ENCODE measurements at regions not wholly inside any gene's neighbourhood (a gene's known extent, or its start where the extent isn't known, plus 50 kb on each side); places are given as distances from the start of the nearest gene placed in this dataset.

DNA sequence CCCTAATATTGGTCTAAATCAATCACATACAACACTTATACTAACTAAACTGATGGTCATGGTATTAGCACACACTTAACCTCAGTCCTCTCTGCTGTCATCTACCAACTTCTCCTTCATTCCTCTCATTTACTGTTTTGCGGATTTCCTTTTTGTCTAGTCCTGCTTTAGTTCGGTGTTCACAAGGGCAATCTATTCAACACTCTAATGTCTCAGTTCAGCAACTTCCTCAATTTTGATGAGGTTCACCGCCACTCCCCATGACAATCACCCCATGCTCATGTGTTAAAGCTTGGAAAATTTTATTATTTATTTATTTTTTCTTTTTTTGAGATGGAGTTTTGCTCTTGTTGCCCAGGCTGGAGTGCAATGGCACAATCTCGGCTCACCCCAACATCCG is 301.1 kb downstream of the PTPRC start:
- no peak for DNase-seq
- H3K9me3 ChIP-seq (ENCODE audit: control insufficient read depth in 4 of 4, insufficient read depth in 3 of 4, low read length in 3 of 4) = no peaks in the 10 kb centered on the region
- no peak overlapping the region for H3K9ac ChIP-seq (ENCODE audit: insufficient read depth in 1 of 2, low read length in 2 of 2)
- H3K27ac ChIP-seq (ENCODE audit: low read depth in 1 of 2, low read length in 1 of 2) = no peak overlapping the region
- 79 to 81% methylated on average over 5 of the region's 5 CpGs for WGBS, 2 donors
- peaks cover 0 to 2% (median 0%) of the 10 kb centered on the region in 4 donors for H3K36me3 ChIP-seq (ENCODE audit: control insufficient read depth in 4 of 4, insufficient read depth in 4 of 4, low read length in 4 of 4)
- H3K4me3 ChIP-seq = no peak overlapping the region
- ATAC-seq (ENCODE audit: insufficient read depth, low FRiP score) = no peak
- H3K27me3 ChIP-seq (ENCODE audit: control insufficient read depth in 3 of 3, insufficient read depth in 3 of 3, low read length in 2 of 3) = no peaks in the 10 kb centered on the region
- H3K4me1 ChIP-seq (ENCODE audit: control insufficient read depth in 5 of 5, insufficient read depth in 5 of 5, low read length in 5 of 5) = no peaks in the 10 kb centered on the region
- TF ChIP-seq, protein P1, sequence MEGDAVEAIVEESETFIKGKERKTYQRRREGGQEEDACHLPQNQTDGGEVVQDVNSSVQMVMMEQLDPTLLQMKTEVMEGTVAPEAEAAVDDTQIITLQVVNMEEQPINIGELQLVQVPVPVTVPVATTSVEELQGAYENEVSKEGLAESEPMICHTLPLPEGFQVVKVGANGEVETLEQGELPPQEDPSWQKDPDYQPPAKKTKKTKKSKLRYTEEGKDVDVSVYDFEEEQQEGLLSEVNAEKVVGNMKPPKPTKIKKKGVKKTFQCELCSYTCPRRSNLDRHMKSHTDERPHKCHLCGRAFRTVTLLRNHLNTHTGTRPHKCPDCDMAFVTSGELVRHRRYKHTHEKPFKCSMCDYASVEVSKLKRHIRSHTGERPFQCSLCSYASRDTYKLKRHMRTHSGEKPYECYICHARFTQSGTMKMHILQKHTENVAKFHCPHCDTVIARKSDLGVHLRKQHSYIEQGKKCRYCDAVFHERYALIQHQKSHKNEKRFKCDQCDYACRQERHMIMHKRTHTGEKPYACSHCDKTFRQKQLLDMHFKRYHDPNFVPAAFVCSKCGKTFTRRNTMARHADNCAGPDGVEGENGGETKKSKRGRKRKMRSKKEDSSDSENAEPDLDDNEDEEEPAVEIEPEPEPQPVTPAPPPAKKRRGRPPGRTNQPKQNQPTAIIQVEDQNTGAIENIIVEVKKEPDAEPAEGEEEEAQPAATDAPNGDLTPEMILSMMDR (IDR thresholded peaks at IDR 0.05; ENCODE audit: control extremely low read depth, extremely low read depth) = no peak

DNA sequence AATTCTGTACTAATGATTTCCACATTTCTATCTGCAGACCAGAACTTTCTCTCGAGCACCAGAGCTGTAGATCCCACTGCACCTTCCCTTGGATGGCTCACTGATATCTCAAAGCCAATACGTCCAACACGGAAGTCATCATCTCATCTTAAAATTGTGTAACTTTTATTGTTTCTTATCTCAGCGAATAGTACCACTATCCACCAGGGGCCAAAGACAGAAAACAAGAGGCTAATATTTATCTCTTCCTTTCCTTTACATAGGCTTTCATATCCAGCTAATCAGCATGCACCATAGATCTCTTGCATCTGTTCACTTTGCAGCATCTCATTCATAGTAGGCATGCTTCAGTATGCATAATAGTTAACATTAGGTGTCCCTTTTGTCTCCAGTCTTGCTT is 303.6 kb downstream of the PTPRC start:
- H3K4me1 ChIP-seq (ENCODE audit: control insufficient read depth in 5 of 5, insufficient read depth in 5 of 5, low read length in 5 of 5) = no peaks in the 10 kb centered on the region
- no peaks in the 10 kb centered on the region for H3K9me3 ChIP-seq (ENCODE audit: control insufficient read depth in 4 of 4, insufficient read depth in 3 of 4, low read length in 3 of 4)
- no peaks in the 10 kb centered on the region for H3K36me3 ChIP-seq (ENCODE audit: control insufficient read depth in 4 of 4, insufficient read depth in 4 of 4, low read length in 4 of 4)
- ATAC-seq (ENCODE audit: insufficient read depth, low FRiP score) (no peak), DNase-seq (no peak)
- H3K4me3 ChIP-seq = no peak overlapping the region
- no peak overlapping the region for H3K27ac ChIP-seq (ENCODE audit: low read depth in 1 of 2, low read length in 1 of 2)
- H3K9ac ChIP-seq (ENCODE audit: insufficient read depth in 1 of 2, low read length in 2 of 2) = no peak overlapping the region
- TF ChIP-seq, protein P1 (IDR thresholded peaks at IDR 0.05; ENCODE audit: control extremely low read depth, extremely low read depth) = no peak
- H3K27me3 ChIP-seq (ENCODE audit: control insufficient read depth in 3 of 3, insufficient read depth in 3 of 3, low read length in 2 of 3) = no peaks in the 10 kb centered on the region
- WGBS, 2 donors = 92 to 93% methylated on average over 4 of the region's 4 CpGs

DNA sequence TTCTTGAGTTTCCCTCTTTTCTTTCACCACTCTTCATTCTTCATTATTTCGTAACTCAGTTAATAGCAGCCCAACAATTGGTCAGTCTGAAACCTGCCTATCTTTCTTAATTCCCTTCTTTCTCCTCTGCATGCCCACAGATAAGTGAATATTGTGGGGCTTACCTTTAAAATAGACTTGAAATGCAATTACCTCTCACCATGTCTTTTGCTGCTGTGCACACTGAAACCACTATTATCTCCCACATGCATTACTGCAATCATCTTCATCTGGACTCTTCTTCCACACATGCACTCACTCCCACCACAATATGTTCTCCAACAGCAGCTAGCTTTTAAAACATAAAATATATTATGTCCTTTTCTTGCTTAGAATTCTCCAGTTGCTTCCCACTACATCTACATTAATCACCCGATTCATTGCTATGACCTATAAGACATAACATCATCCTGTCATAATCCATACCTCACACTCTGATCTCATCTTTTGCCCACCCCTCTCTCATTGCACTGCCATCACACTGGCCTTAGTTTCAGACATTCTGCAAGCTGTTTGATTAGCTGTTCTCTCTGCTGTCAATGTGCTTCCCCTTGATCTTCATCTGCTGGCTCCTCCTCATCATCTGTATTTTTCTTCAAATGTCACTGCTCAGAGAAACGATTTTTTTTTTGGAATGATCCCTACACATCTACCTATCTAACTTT is 304.8 kb downstream of the PTPRC start:
- no peak overlapping the region for H3K4me3 ChIP-seq
- 80 to 85% methylated on average over 3 of the region's 3 CpGs for WGBS, 2 donors
- H3K9me3 ChIP-seq (ENCODE audit: control insufficient read depth in 4 of 4, insufficient read depth in 3 of 4, low read length in 3 of 4) = no peaks in the 10 kb centered on the region
- no peak overlapping the region for H3K9ac ChIP-seq (ENCODE audit: insufficient read depth in 1 of 2, low read length in 2 of 2)
- TF ChIP-seq, protein P1 (IDR thresholded peaks at IDR 0.05; ENCODE audit: control extremely low read depth, extremely low read depth) = no peak
- H3K4me1 ChIP-seq (ENCODE audit: control insufficient read depth in 5 of 5, insufficient read depth in 5 of 5, low read length in 5 of 5) = no peaks in the 10 kb centered on the region
- DNase-seq (no peak), ATAC-seq (ENCODE audit: insufficient read depth, low FRiP score) (no peak)
- no peaks in the 10 kb centered on the region for H3K36me3 ChIP-seq (ENCODE audit: control insufficient read depth in 4 of 4, insufficient read depth in 4 of 4, low read length in 4 of 4)
- H3K27ac ChIP-seq (ENCODE audit: low read depth in 1 of 2, low read length in 1 of 2) = no peak overlapping the region
- H3K27me3 ChIP-seq (ENCODE audit: control insufficient read depth in 3 of 3, insufficient read depth in 3 of 3, low read length in 2 of 3) = no peaks in the 10 kb centered on the region

DNA sequence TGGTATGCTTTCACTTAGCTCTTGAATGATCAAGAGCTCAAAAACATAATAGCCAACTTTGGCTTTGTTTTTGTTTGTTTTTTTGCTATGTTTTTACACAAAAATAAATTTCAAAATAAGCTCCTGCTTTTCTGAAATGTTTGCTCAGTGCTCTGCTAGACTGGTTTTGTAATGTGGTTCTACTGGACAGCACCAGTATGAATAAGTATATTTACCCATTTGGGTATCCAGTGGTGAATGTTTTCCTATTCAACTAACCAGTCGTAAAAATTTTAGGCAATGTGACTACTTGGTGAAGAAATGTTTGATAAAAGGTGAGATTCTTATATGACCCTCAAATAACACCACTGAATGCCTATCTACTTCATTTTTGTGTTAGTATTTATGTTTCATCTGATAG is 308.6 kb downstream of the PTPRC start:
- no peak overlapping the region for H3K9ac ChIP-seq (ENCODE audit: insufficient read depth in 1 of 2, low read length in 2 of 2)
- DNase-seq (no peak), ATAC-seq (ENCODE audit: insufficient read depth, low FRiP score) (no peak)
- no peaks in the 10 kb centered on the region for H3K4me1 ChIP-seq (ENCODE audit: control insufficient read depth in 5 of 5, insufficient read depth in 5 of 5, low read length in 5 of 5)
- H3K27ac ChIP-seq (ENCODE audit: low read depth in 1 of 2, low read length in 1 of 2) = no peak overlapping the region
- 75 to 100% methylated on average over 1 of the region's 1 CpG for whole genome bisulfite sequencing, 2 donors
- no peak overlapping the region for H3K4me3 ChIP-seq
- TF ChIP-seq, protein P1 (IDR thresholded peaks at IDR 0.05; ENCODE audit: control extremely low read depth, extremely low read depth) = no peak
- H3K27me3 ChIP-seq (ENCODE audit: control insufficient read depth in 3 of 3, insufficient read depth in 3 of 3, low read length in 2 of 3) = no peaks in the 10 kb centered on the region
- H3K9me3 ChIP-seq (ENCODE audit: control insufficient read depth in 4 of 4, insufficient read depth in 3 of 4, low read length in 3 of 4) = no peaks in the 10 kb centered on the region
- H3K36me3 ChIP-seq (ENCODE audit: control insufficient read depth in 4 of 4, insufficient read depth in 4 of 4, low read length in 4 of 4) = no peaks in the 10 kb centered on the region

Data from lung (tissue), 11 donors.